CD1c-positive myeloid dendritic cell (primary cell): ENCODE measurements at regions not wholly inside any gene's neighbourhood (a gene's known extent, or its start where the extent isn't known, plus 50 kb on each side); places are given as distances from the start of the nearest gene placed in this dataset.

ENCODE experiments used
- DNase-seq: peaks from one replicate; pipeline ENCODE4 v3.0.0-alpha.2; 2016; ENCODE audit errors: extremely low spot score

DNA sequence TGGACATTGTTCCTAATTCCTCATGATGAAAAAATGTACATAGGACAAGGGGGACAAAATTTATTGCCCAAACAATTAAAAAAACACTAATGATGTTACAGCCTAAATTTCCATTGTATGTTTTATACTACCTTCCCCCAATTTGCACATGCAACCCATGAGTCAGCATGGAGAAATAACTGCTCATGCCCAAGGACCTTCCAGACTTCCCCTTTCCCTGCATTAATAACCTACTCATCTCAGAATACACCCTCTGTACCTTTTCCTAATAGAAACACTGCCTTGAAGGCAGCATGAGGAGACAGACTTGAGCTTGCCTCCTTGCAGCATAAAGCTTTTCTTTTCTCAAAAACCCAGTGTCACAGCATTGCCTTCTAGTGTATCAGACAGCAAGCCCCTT, 2402.8 kb downstream of the TP53TG3F start:
- no peak for DNase-seq

DNA sequence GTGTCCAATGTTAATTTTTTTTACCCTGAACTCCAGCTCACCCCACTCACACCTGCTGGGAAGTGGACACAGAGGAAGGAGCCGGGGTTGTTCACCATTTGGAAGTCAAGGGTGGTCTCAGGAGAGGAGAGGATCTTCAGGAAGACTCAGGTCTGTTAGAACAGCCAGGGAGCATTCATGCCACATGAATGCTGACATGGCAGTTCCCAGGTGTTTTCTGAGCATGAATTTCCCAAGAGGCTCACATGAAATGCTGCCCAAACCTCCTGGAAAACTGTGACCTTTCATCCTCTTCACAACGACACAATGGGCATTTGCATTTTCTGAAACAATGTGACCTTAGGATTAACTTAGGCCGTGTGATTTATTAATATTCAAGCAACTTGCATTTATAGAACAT, 2409.2 kb downstream of the TP53TG3F start:
- DNase-seq = no peak

DNA sequence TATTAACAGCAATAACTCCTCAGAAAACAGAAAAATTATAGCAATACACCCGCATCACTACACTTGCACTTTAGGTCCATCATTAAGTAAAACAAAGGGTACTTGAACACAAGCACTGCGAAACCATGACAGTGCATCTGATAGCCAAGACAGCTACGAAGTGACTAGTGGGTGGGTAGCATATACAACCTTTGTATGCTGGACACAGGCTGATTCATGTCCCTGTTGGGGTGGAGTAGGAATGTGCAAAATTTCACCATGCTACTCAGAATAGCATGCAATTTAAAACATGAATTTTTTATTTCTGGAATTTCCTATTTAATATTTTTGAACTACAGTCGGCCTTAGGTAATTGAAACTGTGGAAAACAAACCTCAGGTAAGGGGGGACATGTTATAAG, 2414.1 kb downstream of the TP53TG3F start:
- DNase-seq = no peak

DNA sequence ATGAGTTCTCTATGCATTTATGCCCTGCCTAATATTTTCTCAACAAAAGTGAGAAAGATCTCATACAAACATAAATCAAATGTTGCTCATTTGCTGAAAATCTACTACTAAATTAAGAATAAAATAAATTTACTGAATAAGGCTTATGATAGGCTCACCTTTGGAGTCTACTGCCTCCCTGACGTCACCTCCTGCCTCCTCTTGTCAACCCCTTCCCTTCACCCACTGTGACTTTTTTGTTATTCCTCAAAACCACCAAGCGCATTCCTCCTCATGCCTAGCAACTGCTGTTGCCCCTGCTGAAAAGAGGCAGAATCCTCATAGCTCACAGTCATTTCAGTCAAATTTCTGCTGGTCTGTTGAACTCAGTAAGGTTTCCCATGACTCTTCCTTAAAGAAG, 2422.2 kb downstream of the TP53TG3F start:
- no peak for DNase-seq

DNA sequence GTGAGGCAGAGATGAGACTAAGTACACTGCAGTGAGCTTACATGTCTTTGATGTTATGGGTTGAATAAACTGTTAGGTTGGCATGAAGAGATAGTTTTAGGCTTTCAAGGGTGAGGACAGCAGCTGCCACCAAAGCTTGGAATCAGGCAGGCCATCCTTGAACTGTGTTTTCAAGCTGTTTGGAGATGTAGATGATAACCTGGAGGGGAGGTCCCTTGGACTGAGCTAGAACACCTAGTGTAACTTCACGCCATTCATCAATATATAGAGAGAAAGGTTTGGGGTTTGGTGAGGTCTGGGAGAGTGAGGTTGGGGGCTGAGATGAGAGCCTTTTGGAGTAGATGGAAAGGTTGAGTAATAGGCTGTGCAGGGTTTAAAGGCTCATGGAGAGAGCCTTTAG, 2447.0 kb downstream of the TP53TG3F start:
- no peak for DNase-seq

DNA sequence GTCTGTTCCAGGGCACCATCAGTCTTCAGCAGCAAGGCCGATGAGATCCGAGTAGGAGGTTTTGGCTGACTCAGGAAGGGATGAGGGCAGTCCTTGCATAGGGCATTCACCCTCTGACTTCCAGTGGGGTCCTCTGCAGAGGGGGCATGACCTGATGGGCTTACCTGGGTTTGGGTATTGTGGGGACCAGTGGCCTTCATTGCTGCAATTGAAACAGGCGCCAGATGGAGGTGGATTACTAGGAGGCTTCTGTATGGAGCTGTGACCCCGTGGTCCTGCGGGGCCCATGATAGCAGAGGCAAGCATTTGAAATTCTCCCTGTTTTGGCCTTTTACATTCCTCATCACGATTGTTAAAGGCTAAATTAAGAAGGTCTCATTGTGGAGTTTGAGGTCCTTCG, 2448.7 kb downstream of the TP53TG3F start:
- no peak for DNase-seq

DNA sequence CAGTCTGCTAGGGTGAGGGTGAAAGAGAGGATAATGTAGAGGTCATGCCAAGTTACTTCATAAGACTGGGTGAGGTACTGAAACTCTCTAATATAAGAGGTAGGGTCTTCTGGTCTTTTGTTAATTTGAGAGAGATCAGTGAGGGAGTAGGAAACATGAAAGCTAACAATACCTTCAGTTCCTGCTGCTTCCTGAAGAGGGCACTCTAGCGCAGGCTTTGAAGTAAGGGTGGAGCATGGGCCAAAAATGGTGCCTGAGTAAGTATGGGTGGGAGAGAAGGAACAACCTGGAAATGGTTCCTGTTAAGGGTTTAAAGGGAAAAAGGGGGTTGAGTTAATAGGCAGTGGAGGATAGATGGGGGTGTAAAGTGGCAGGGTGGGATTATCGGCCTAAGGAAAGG, 2449.5 kb downstream of the TP53TG3F start:
- no peak for DNase-seq

DNA sequence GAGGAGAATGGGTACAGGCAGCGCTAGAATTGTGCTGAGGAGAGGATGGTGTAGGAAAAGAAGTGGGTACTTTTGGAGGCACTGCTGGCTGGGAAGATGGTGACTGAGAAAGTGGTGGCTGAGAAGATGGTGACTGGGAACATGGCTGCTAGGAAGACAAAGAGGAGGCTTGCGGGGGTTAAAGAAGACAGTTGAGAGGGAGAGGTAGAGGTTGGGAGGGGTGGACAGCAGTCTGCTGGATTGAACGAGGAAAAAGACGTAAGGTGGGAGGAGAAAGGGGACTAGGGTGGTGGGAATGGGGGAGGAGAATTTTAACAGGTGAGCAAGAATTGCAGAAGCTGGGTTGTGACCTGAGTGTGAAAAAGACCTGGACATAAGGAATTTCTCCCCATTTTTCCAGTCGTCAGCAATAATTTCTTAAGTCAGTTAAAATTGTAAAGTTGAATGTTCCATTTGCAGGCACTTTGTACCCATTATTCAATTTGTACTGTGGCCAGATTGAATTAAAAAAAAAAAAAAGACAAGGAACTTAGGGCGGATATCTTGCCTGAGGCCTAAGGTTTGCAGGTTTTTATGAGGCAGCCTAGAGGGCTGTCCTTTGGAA, 2450.0 kb downstream of the TP53TG3F start:
- DNase-seq = no peak

DNA sequence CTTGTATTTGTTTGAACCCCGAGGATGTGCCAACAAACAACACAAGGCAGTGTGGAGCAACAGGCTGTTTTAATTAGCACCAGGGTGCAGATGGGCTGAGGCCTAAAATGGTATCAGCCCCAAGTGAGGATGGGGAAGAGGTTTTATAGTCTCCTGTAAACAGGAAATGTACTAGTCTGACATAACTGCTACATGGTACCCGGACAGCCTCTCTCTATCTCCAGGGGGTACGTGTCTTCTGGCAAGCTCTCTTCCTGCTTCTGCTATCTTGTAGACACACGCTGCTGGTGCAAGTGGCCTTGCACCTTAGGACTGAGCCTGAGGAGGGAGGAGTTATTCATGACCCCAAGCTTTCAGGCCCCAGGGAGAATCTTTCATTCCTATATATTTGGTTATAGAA, 2451.0 kb downstream of the TP53TG3F start:
- DNase-seq = no peak

DNA sequence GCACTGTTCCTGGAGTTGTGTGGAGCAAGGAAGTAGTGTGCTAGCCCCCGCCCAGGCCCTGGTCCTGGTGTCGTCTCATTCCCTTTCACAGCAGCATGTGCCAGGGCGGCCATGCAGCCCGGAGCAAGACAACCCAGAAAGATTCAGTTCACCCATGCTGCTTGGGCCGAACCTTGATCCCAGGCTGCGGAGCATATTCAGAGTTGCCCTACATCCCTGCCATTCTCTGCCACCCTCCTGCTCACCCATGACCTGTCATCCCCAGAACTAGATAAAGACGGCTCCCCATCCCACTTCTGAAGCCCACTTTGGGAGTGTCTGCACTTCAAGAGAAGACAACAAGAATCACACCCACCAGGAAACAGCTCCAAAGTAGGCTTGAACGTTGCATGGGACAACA, 2452.5 kb downstream of the TP53TG3F start:
- DNase-seq = no peak

DNA sequence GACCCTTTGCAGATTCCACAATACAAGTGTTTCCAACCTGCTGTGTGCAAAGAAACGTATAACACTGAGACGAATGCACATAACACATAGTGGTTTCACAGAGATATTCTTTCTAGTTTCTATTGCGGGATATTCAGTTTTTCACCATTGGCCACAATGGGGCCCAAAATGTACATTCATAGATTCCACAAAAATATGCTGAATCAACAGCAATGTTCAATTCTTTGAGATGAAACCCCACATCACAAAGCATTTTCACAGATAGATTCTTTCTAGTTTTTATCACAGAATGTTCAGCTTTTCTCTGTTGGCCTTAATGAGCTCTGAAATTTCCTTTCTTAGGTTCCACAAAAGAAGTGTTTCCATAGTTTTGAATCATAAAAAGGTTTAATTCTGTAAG, 2472.3 kb downstream of the TP53TG3F start:
- no peak for DNase-seq
